Astrocyte of the cerebellum (primary cell): ENCODE measurements at regions not wholly inside any gene's neighbourhood (a gene's known extent, or its start where the extent isn't known, plus 50 kb on each side); places are given as distances from the start of the nearest gene placed in this dataset.

Source experiments
- DNase-seq: peaks from one replicate; pipeline ENCODE4 v3.0.0-alpha.2; 2011; ENCODE audit warnings: low read depth
- H3K4me3 ChIP-seq: 2 replicates; pipeline ENCODE4 v1.5.1; 2011; ENCODE audit warnings: mild to moderate bottlenecking, low read depth, low read length, moderate library complexity
- CTCF ChIP-seq: IDR thresholded peaks from 2 replicates; pipeline ENCODE4 v1.5.1; 2012; ENCODE audit warnings: low read length, low read depth, moderate library complexity, mild to moderate bottlenecking; ENCODE audit errors: missing control alignments
- in situ Hi-C: cut with HindIII; loops from 2 replicates; pipeline ENCODE4 v1.10.0; 2017; ENCODE audit warnings: low sequenced_read_pairs

GRCh38 chr6:91392951-91393350, 806.1 kb upstream of the MAP3K7 start:
- in situ Hi-C loops, result no loop called here
- DNase-seq, result no peak
- no peak overlapping the region for H3K4me3 ChIP-seq
- no peak for TF ChIP-seq CTCF

GRCh38 chr6:91387290-91388059, 800.6 kb upstream of the MAP3K7 start:
- H3K4me3 ChIP-seq, result no peak overlapping the region
- in situ Hi-C loops, result no loop called here
- no peak for DNase-seq
- no peak for TF ChIP-seq CTCF

- in situ Hi-C loops, result no loop called here
Observed at GRCh38 chr6:91386204-91386603, 799.3 kb upstream of the MAP3K7 start.

GRCh38 chr6:91383207-91383606, 796.3 kb upstream of the MAP3K7 start:
- no peak for DNase-seq
- no peak overlapping the region for H3K4me3 ChIP-seq
- TF ChIP-seq CTCF, result no peak
- in situ Hi-C loops, result no loop called here

More at GRCh38 chr6:91386204-91386603, 799.3 kb upstream of the MAP3K7 start:
- H3K4me3 ChIP-seq, result no peak overlapping the region
- no peak for TF ChIP-seq CTCF
- DNase-seq, result no peak

GRCh38 chr6:91376686-91377085, 789.8 kb upstream of the MAP3K7 start:
- TF ChIP-seq CTCF, result no peak
- in situ Hi-C loops, result no loop called here
- no peak overlapping the region for H3K4me3 ChIP-seq
- DNase-seq, result no peak

GRCh38 chr6:91366781-91367180, 779.9 kb upstream of the MAP3K7 start:
- TF ChIP-seq CTCF, result no peak
- in situ Hi-C loops, result no loop called here
- no peak for DNase-seq
- no peak overlapping the region for H3K4me3 ChIP-seq
